Esophagus (tissue), 2 donors: ENCODE measurements at regions not wholly inside any gene's neighbourhood (a gene's known extent, or its start where the extent isn't known, plus 50 kb on each side); places are given as distances from the start of the nearest gene placed in this dataset.
A peak's percentile ranks its signal among the peaks of the same experiment; 100 is the strongest.

ENCODE experiments used
- H3K27ac ChIP-seq, 2 donors: one replicate each; pipeline ENCODE4 v1.5.1; 2013; ENCODE audit warnings: low read depth in 2 of 2, mild to moderate bottlenecking in 2 of 2, inconsistent platforms in 1 of 2, low read length in 1 of 2, moderate library complexity in 1 of 2
- H3K27me3 ChIP-seq, 2 donors: one replicate each; pipeline ENCODE4 v1.6.1; 2013; ENCODE audit warnings: low read length in 2 of 2, control low read depth in 1 of 2, mild to moderate bottlenecking in 1 of 2; ENCODE audit not compliant: insufficient read depth in 2 of 2, control insufficient read depth in 1 of 2
- H3K36me3 ChIP-seq, 2 donors: one replicate each; pipeline ENCODE4 v1.6.1; 2013; ENCODE audit warnings: low read length in 1 of 2; ENCODE audit not compliant: control insufficient read depth in 2 of 2, insufficient read depth in 2 of 2
- H3K4me1 ChIP-seq, 2 donors: one replicate each; pipeline ENCODE4 v1.6.1; 2013; ENCODE audit warnings: low read length in 1 of 2; ENCODE audit not compliant: control insufficient read depth in 2 of 2, insufficient read depth in 2 of 2
- H3K4me3 ChIP-seq, 2 donors: one replicate each; pipeline ENCODE4 v1.5.1; 2013; ENCODE audit warnings: low read length in 2 of 2, mild to moderate bottlenecking in 2 of 2, low read depth in 1 of 2, moderate library complexity in 1 of 2
- H3K9me3 ChIP-seq, 2 donors: one replicate each; pipeline ENCODE4 v1.6.1; 2013; ENCODE audit warnings: mild to moderate bottlenecking in 2 of 2, low read depth in 1 of 2, low read length in 1 of 2, moderate library complexity in 1 of 2; ENCODE audit not compliant: control insufficient read depth in 2 of 2, insufficient read depth in 1 of 2
- WGBS, 2 donors: extraction: QIAGEN DNeasy Blood & Tissue Kit; methylation state at CpG; one replicate each; pipeline ENCODE4 v1.1.7; 2013; 5-methylcytosine and 5-hydroxymethylcytosine counted together
- donor health status: healthy with polysubstance abuse.
- donor health status: Bipolar disorder and iron deficiency.

DNA sequence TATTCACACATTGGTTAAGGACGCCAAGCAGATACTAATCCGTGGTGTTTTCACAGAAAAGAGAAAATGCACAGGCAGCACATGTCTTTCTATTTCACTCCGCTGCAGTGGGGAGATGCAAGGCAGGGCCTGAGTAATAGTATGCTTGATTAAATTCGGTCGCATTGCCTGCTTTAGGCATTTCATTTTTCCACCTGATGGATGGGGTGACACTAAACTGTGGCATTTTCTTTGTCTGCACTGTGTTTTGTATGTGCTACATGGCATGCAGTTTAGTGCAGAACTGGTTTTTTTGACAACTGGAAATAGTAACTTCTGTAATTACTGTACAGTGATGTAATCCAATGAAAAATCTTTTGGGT lies 94.9 kb downstream of the SLC17A6 start:
- no peak overlapping the region for H3K27ac ChIP-seq
- H3K4me1 ChIP-seq: peaks cover 0 to 4% of the 10 kb centered on the region in 2 donors
- H3K4me3 ChIP-seq: peak overlapping the region in 1 of 2 donors; percentile 36
- H3K36me3 ChIP-seq: no peaks in the 10 kb centered on the region
- 9 to 19% methylated on average over 5 of the region's 5 CpGs for WGBS, 2 donors
- H3K27me3 ChIP-seq: no peaks in the 10 kb centered on the region
- no peaks in the 10 kb centered on the region for H3K9me3 ChIP-seq

DNA sequence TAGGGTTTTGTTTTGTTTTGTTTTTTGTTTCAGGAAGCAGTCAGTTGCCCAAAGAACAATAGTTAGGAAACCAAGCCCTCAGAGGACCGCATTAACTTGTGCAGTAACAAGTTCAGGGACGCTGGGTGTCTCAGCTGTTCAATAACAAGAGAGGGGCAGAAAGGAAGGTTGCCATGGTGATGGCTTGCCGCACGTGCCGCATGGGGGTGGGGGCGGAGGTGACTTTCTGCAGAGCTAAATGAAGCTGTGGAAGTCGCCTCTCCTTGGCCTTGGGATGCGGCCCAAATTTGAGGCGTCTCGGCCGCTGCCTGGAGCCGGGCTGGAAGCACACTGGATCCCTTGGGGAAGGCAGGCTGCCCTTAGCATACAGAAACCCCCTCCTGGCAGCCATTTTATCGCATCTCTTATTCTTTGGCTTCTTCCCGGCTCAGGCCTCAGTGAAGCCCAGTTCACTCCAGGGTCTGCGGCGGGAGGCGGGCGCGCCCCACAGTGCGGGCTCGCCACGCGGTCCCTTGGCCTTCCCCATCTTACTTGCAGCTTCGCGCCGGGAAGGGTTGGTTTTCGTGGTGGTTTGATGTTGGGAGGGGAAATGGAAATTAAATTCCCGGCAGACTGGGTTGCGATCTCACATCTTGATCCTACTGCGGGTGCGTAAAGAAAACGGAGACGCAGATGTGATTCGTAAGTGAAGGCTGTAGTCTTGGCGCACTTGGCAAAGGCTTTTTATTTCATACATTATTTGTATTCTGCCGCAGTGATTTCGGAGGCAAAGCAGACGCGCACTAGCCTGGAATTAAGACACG lies 94.3 kb downstream of the SLC17A6 start:
- peaks cover 0 to 4% of the 10 kb centered on the region in 2 donors for H3K4me1 ChIP-seq
- H3K27ac ChIP-seq: no peak overlapping the region
- peak overlapping the region in 1 of 2 donors; percentile 36 for H3K4me3 ChIP-seq
- H3K36me3 ChIP-seq: no peaks in the 10 kb centered on the region
- no peaks in the 10 kb centered on the region for H3K27me3 ChIP-seq
- H3K9me3 ChIP-seq: no peaks in the 10 kb centered on the region
- WGBS, 2 donors: 8 to 11% methylated on average over 40 of the region's 40 CpGs

DNA sequence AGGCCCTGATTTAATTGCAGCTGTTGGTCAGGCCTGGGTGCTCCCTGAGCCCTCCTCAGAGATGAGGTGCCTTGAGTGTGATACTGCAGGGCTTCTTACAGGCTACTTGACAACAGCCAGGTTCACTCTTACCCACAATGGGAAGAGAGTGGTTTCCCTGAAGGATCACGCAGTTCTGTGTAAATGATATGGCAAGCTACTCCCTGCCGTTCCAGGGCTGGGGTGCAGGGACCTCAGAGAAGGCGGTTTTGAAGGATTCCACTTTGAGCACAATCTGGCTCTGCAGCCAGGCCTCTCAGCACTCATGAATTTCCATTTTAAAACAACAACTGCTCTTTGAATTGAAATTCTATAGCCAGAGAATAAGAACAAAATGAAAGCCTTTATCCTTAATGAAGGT lies 92.9 kb downstream of the SLC17A6 start:
- 86 to 90% methylated on average over 3 of the region's 3 CpGs for WGBS, 2 donors
- peaks cover 0 to 4% of the 10 kb centered on the region in 2 donors for H3K4me1 ChIP-seq
- H3K9me3 ChIP-seq: no peaks in the 10 kb centered on the region
- H3K36me3 ChIP-seq: no peaks in the 10 kb centered on the region
- no peaks in the 10 kb centered on the region for H3K27me3 ChIP-seq
- H3K27ac ChIP-seq: no peak overlapping the region
- no peak overlapping the region for H3K4me3 ChIP-seq

DNA sequence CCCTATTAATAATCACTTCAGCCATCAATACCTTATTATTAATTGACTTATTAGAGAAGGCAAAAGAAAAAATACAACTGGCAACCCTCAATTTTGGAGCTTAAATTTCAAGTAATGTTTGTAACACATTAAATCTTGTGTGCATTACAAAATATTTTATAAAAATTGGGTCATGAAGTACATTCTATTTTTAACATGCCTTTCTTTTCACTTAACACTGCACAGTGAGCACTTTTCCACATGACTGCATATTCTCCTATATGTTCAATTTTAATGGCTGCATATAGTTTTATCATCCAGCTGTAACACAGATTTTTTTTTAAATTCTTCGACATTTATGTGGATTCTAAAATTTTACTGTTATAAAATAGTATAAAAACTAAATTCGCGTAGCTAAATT lies 92.5 kb downstream of the SLC17A6 start:
- H3K27ac ChIP-seq: no peak overlapping the region
- H3K27me3 ChIP-seq: no peaks in the 10 kb centered on the region
- no peak overlapping the region for H3K4me3 ChIP-seq
- 95 to 96% methylated on average over 3 of the region's 3 CpGs for WGBS, 2 donors
- H3K9me3 ChIP-seq: no peaks in the 10 kb centered on the region
- H3K36me3 ChIP-seq: no peaks in the 10 kb centered on the region
- peaks cover 0 to 4% of the 10 kb centered on the region in 2 donors for H3K4me1 ChIP-seq

DNA sequence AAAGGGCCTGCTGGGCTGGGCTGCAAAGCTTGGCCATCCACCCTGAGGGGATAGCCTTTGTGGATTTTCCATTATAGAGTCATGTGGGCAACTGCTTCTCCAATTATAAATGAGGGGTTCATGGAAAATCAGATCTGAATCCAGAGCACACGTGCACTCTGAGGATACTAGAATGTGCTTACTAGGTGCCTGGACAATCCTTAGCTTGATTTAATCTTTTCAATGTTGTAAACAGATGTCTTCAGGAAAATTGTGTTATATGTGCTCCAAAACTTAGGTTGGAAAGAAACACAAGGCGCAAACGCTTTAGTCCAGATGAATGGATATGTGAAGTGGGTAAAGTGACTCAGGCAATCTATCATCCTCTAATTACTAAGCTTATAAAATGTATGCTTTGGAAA lies 92.0 kb downstream of the SLC17A6 start:
- Histone ChIP-seq H3K27ac (no peak overlapping the region), H3K9me3 (no peaks in the 10 kb centered on the region), H3K27me3 (no peaks in the 10 kb centered on the region), H3K4me3 (no peak overlapping the region), H3K4me1 (peaks cover 0 to 4% of the 10 kb centered on the region in 2 donors), H3K36me3 (no peaks in the 10 kb centered on the region)
- 72 to 79% methylated on average over 3 of the region's 3 CpGs for WGBS, 2 donors
